GM19395 (cell line): ENCODE measurements at regions not wholly inside any gene's neighbourhood (a gene's known extent, or its start where the extent isn't known, plus 50 kb on each side); places are given as distances from the start of the nearest gene placed in this dataset.
"Not testable (repeated sequence)": the region's sequence is repeated elsewhere in the genome, so short reads cannot be mapped to it uniquely, and the experiment has no call there.

Experiments used
- ATAC-seq: cut with Tn5 transposase; IDR thresholded peaks from one replicate; pipeline ENCODE4 v1.9.1; 2021; ENCODE audit warnings: mild to moderate bottlenecking, moderate library complexity; ENCODE audit not compliant: unreplicated experiment

GRCh38 chr15:21717661-21718060, 159.9 kb downstream of the POTEB start:
- peak; percentile 45 for ATAC-seq

GRCh38 chr15:21705480-21705879, 172.1 kb downstream of the POTEB start:
- ATAC-seq: peak; percentile 96

GRCh38 chr15:21698620-21699019, 178.9 kb downstream of the POTEB start:
- not testable (repeated sequence) for ATAC-seq

- not testable (repeated sequence) for ATAC-seq
Measured at GRCh38 chr15:21695089-21695488, 182.4 kb downstream of the POTEB start.

- not testable (repeated sequence) for ATAC-seq
Measured at GRCh38 chr15:21692471-21693102, 184.9 kb downstream of the POTEB start.

GRCh38 chr15:21656798-21657397, 216.6 kb upstream of the POTEB3 start:
- peak; percentile 92 for ATAC-seq

- ATAC-seq: peak; percentile 20
Measured at GRCh38 chr15:21656114-21656746, 215.9 kb upstream of the POTEB3 start.

- not testable (repeated sequence) for ATAC-seq
Measured at GRCh38 chr15:21653707-21654106, 213.4 kb upstream of the POTEB3 start.

- not testable (repeated sequence) for ATAC-seq
Measured at GRCh38 chr15:21638770-21639169, 198.5 kb upstream of the POTEB3 start.

- ATAC-seq: not testable (repeated sequence)
Measured at GRCh38 chr15:21626694-21627093, 186.4 kb upstream of the POTEB3 start.

- not testable (repeated sequence) for ATAC-seq
Measured at GRCh38 chr15:21609223-21609622, 168.9 kb upstream of the POTEB3 start.

- ATAC-seq: not testable (repeated sequence)
Measured at GRCh38 chr15:21565426-21565825, 125.1 kb upstream of the POTEB3 start.

- ATAC-seq: peak; percentile 90
Measured at GRCh38 chr15:21551809-21552208, 111.5 kb upstream of the POTEB3 start.

GRCh38 chr15:21546182-21546903, 106.0 kb upstream of the POTEB3 start:
- not testable (repeated sequence) for ATAC-seq

GRCh38 chr15:21532785-21533184, 92.5 kb upstream of the POTEB3 start:
- not testable (repeated sequence) for ATAC-seq

- ATAC-seq: not testable (repeated sequence)
Measured at GRCh38 chr15:21516248-21516647, 75.9 kb upstream of the POTEB3 start.

GRCh38 chr15:21515296-21515695, 75.0 kb upstream of the POTEB3 start:
- not testable (repeated sequence) for ATAC-seq

- ATAC-seq: not testable (repeated sequence)
Measured at GRCh38 chr15:21503021-21503420, 62.7 kb upstream of the POTEB3 start.
